Erythroblast (primary cell): ENCODE measurements at regions not wholly inside any gene's neighbourhood (a gene's known extent, or its start where the extent isn't known, plus 50 kb on each side); places are given as distances from the start of the nearest gene placed in this dataset.

ENCODE experiments used
- DNase-seq, 2 experiments: peaks; one replicate each; lab custom pipeline; 2025; lab: John Stamatoyannopoulos, UW
- GATA1 ChIP-seq: IDR thresholded peaks from 2 replicates; pipeline ENCODE4 v1.6.1; 2011; ENCODE audit warnings: low read depth, mild to moderate bottlenecking, control low read depth, low read length, moderate library complexity
- POLR2A ChIP-seq: IDR thresholded peaks from 2 replicates; pipeline ENCODE4 v1.6.1; 2011; ENCODE audit warnings: mild to moderate bottlenecking, low read length

GRCh38 chr18:40949114-40949950 lies 1005.7 kb upstream of the PIK3C3 start:
- no peak for DNase-seq
- TF ChIP-seq GATA1, result no peak
- TF ChIP-seq POLR2A, result no peak

GRCh38 chr18:40944576-40944975 lies 1010.5 kb upstream of the PIK3C3 start:
- no peak for DNase-seq
- TF ChIP-seq POLR2A (no peak), GATA1 (no peak)

- no peak for DNase-seq
- TF ChIP-seq POLR2A (no peak), GATA1 (no peak)
These were observed 1015.1 kb upstream of the PIK3C3 start for GRCh38 chr18:40939656-40940515.

- DNase-seq, result no peak
- TF ChIP-seq GATA1 (no peak), POLR2A (no peak)
These were observed 1016.4 kb upstream of the PIK3C3 start for GRCh38 chr18:40938615-40939014.

- DNase-seq, result no peak
- TF ChIP-seq POLR2A, result no peak
- TF ChIP-seq GATA1, result no peak
These were observed 1017.6 kb upstream of the PIK3C3 start for GRCh38 chr18:40937386-40937785.

- TF ChIP-seq POLR2A (no peak), GATA1 (no peak)
- peak; percentile 26 to 40 for DNase-seq
These were observed 1019.6 kb upstream of the PIK3C3 start for GRCh38 chr18:40935423-40935822.

- TF ChIP-seq GATA1, result no peak
- TF ChIP-seq POLR2A, result no peak
- no peak for DNase-seq
These were observed 1022.2 kb upstream of the PIK3C3 start for GRCh38 chr18:40932862-40933261.

- DNase-seq, result no peak
- no peak for TF ChIP-seq GATA1
- TF ChIP-seq POLR2A, result no peak
These were observed 1024.7 kb upstream of the PIK3C3 start for GRCh38 chr18:40930211-40930882.

- DNase-seq, result no peak
- TF ChIP-seq GATA1 (no peak), POLR2A (no peak)
These were observed 1025.6 kb upstream of the PIK3C3 start for GRCh38 chr18:40929399-40929798.

GRCh38 chr18:40926679-40927078 lies 1028.4 kb upstream of the PIK3C3 start:
- TF ChIP-seq POLR2A, result no peak
- no peak for TF ChIP-seq GATA1
- DNase-seq, result no peak

- DNase-seq, result no peak
- TF ChIP-seq POLR2A, result no peak
- no peak for TF ChIP-seq GATA1
These were observed 1029.9 kb upstream of the PIK3C3 start for GRCh38 chr18:40925071-40925541.

- TF ChIP-seq POLR2A (no peak), GATA1 (no peak)
- DNase-seq, result no peak
These were observed 1033.0 kb upstream of the PIK3C3 start for GRCh38 chr18:40921845-40922629.

- TF ChIP-seq GATA1 (no peak), POLR2A (no peak)
- no peak for DNase-seq
These were observed 1038.0 kb upstream of the PIK3C3 start for GRCh38 chr18:40917056-40917455.
